Transverse colon (tissue), 3 donors: ENCODE measurements at regions not wholly inside any gene's neighbourhood (a gene's known extent, or its start where the extent isn't known, plus 50 kb on each side); places are given as distances from the start of the nearest gene placed in this dataset.

ENCODE experiments used
- POLR2A ChIP-seq: fragments of 450-650 bp; IDR thresholded peaks from one replicate; pipeline ENCODE4 v1.6.1; 2016; ENCODE audit warnings: antibody characterized with exemption, mild to moderate bottlenecking, moderate library complexity
- TF ChIP-seq, protein P1 (sequence below), 5 experiments: fragments of 200-600 bp in 3 of 5; fragments of 450-650 bp in 2 of 5; sonication (generic) in 3 of 5; IDR thresholded peaks; 1 replicate in 2 of 5; 2 replicates in 3 of 5; pipeline ENCODE4 v1.5.1; 2016 to 2017; ENCODE audit warnings: antibody characterized with exemption in 5 of 5, inconsistent platforms in 3 of 5, mild to moderate bottlenecking in 2 of 5, moderate library complexity in 1 of 5

DNA sequence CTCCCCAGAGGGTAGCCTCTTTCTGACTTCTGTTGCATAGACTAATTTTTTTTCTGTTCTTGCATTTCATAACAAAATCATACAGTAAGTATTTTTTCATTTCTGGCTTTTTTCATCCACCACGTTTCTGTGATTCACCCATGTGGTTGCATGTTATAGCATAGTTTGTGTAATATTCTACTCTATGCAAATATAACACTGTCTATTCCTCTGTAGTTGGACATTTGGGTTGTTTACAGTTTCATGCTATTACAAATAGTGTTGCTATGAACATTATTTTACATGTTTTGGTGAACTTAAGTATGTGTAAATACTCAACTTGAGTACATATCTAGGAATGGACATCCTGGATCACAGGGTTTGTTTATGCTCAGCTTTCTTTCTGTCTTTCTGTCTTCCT is 187.2 kb upstream of the KCNG1 start:
- TF ChIP-seq, protein P1, sequence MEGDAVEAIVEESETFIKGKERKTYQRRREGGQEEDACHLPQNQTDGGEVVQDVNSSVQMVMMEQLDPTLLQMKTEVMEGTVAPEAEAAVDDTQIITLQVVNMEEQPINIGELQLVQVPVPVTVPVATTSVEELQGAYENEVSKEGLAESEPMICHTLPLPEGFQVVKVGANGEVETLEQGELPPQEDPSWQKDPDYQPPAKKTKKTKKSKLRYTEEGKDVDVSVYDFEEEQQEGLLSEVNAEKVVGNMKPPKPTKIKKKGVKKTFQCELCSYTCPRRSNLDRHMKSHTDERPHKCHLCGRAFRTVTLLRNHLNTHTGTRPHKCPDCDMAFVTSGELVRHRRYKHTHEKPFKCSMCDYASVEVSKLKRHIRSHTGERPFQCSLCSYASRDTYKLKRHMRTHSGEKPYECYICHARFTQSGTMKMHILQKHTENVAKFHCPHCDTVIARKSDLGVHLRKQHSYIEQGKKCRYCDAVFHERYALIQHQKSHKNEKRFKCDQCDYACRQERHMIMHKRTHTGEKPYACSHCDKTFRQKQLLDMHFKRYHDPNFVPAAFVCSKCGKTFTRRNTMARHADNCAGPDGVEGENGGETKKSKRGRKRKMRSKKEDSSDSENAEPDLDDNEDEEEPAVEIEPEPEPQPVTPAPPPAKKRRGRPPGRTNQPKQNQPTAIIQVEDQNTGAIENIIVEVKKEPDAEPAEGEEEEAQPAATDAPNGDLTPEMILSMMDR (IDR thresholded peaks at IDR 0.05), result no peak
- no peak for TF ChIP-seq POLR2A
